Endothelial cell of umbilical vein (primary cell): ENCODE measurements at regions not wholly inside any gene's neighbourhood (a gene's known extent, or its start where the extent isn't known, plus 50 kb on each side); places are given as distances from the start of the nearest gene placed in this dataset.

ENCODE experiments used
- BruUV-seq: library from RNA; stranded (reverse); fragments of 400-500 nt; replicated peaks from 2 replicates; lab custom pipeline; 2021; lab: Mats Ljungman, UMichigan
- CTCF ChIA-PET: fragments of 300-600, 350-600 bp; sonication (Branson Sonifier 250); formaldehyde crosslinking; loops from one replicate; lab custom pipeline; 2021; ENCODE audit warnings: antibody characterized with exemption, inconsistent platforms; lab: Charles Lee
- POLR2A ChIA-PET: fragments of 300-600, 350-600 bp; sonication (Branson Sonifier 250); formaldehyde crosslinking; loops from one replicate; lab custom pipeline; 2021; ENCODE audit warnings: antibody characterized with exemption, inconsistent platforms; lab: Charles Lee
- DNase-seq: peaks from one replicate; pipeline ENCODE4 v3.0.0-alpha.2; 2011; ENCODE audit warnings: low read depth, low spot score
- FAIRE-seq: peaks from 2 replicates; lab custom pipeline; 2011; peaks lifted over from hg19 to GRCh38; lab: Jason Lieb, UNC
- H2AFZ ChIP-seq: 2 replicates; pipeline ENCODE4 v1.6.0; 2012; ENCODE audit warnings: low read depth, low read length, control low read depth, inconsistent platforms
- H3K27ac ChIP-seq: 2 replicates; pipeline ENCODE4 v1.5.1; 2011; ENCODE audit warnings: low read depth, mild to moderate bottlenecking, control low read depth, low read length, moderate library complexity; ENCODE audit not compliant: insufficient read depth
- H3K27me3 ChIP-seq, 2 experiments: 2 replicates each; pipeline versions ENCODE4 v1.6.0 to v1.6.1; 2011; ENCODE audit warnings: low read length in 2 of 2, mixed read lengths in 1 of 2; ENCODE audit not compliant: control insufficient read depth in 2 of 2, insufficient read depth in 2 of 2
- H3K36me3 ChIP-seq, 2 experiments: 2 replicates in 1 of 2; 3 replicates in 1 of 2; pipeline ENCODE4 v1.5.1; 2011; ENCODE audit warnings: low read length in 2 of 2, mild to moderate bottlenecking in 1 of 2, moderate library complexity in 1 of 2; ENCODE audit not compliant: control insufficient read depth in 2 of 2, insufficient read depth in 2 of 2; ENCODE audit errors: extremely low read depth in 1 of 2
- H3K4me1 ChIP-seq: 3 replicates; pipeline ENCODE4 v1.5.1; 2011; ENCODE audit warnings: mild to moderate bottlenecking, low read length; ENCODE audit not compliant: control insufficient read depth, insufficient read depth; ENCODE audit errors: extremely low read depth
- H3K4me2 ChIP-seq: 2 replicates; pipeline ENCODE4 v1.6.1; 2011; ENCODE audit warnings: low read length, control low read depth, mixed read lengths; ENCODE audit not compliant: insufficient read depth
- H3K4me3 ChIP-seq, 3 experiments: fragments of 200-600 bp in 1 of 3; sonication (generic), shearing (Covaris generic) in 1 of 3; replicated peaks in 1 of 3; 2 replicates each; pipeline ENCODE4 v1.5.1; 2011 to 2016; ENCODE audit warnings: control low read depth in 3 of 3, low read length in 3 of 3, mild to moderate bottlenecking in 2 of 3, inconsistent platforms in 1 of 3, low read depth in 1 of 3, moderate library complexity in 1 of 3; ENCODE audit not compliant: insufficient read depth in 1 of 3
- H3K79me2 ChIP-seq: 2 replicates; pipeline ENCODE4 v1.6.0; 2012; ENCODE audit warnings: low read length, inconsistent platforms; ENCODE audit not compliant: control insufficient read depth, insufficient read depth
- H3K9ac ChIP-seq: replicated peaks from 2 replicates; pipeline ENCODE3; 2011; ENCODE audit warnings: low read length, control low read depth; ENCODE audit not compliant: insufficient read depth; ENCODE audit errors: extremely low read depth
- H3K9me1 ChIP-seq: replicated peaks from 3 replicates; pipeline ENCODE4 v1.6.0; 2011; ENCODE audit warnings: mild to moderate bottlenecking, low read length; ENCODE audit not compliant: control insufficient read depth, insufficient read depth; ENCODE audit errors: extremely low read depth
- H3K9me3 ChIP-seq: replicated peaks from 2 replicates; pipeline ENCODE4 v1.5.1; 2012; ENCODE audit warnings: low read length, inconsistent platforms; ENCODE audit not compliant: control insufficient read depth, insufficient read depth
- H4K20me1 ChIP-seq: replicated peaks from 2 replicates; pipeline ENCODE3; 2011; ENCODE audit warnings: mild to moderate bottlenecking, low read length; ENCODE audit not compliant: control insufficient read depth, insufficient read depth; ENCODE audit errors: extremely low read depth
- CTCF ChIP-seq, 2 donors: IDR thresholded peaks; 1 replicate in 1 of 2; 2 replicates in 1 of 2; pipeline ENCODE4 v1.5.1; 2011; ENCODE audit warnings: low read length in 2 of 2, mild to moderate bottlenecking in 2 of 2, moderate library complexity in 2 of 2, control low read depth in 1 of 2, inconsistent platforms in 1 of 2, low read depth in 1 of 2; ENCODE audit not compliant: insufficient read depth in 1 of 2; ENCODE audit errors: extremely low read depth in 1 of 2
- EZH2 ChIP-seq: IDR thresholded peaks from 2 replicates; pipeline ENCODE4 v1.6.1; 2012; ENCODE audit warnings: borderline replicate concordance, low read depth, mild to moderate bottlenecking, moderate library complexity, low read length, inconsistent platforms; ENCODE audit not compliant: severe bottlenecking
- FOS ChIP-seq: IDR thresholded peaks from 2 replicates; pipeline ENCODE4 v1.6.1; 2011; ENCODE audit warnings: mild to moderate bottlenecking, low read length, moderate library complexity, borderline replicate concordance; ENCODE audit not compliant: insufficient read depth
- GATA2 ChIP-seq: IDR thresholded peaks from 2 replicates; pipeline ENCODE4 v1.7.0; 2011; ENCODE audit warnings: low read depth, mild to moderate bottlenecking, moderate library complexity, mixed read lengths, low read length; ENCODE audit not compliant: insufficient read length, insufficient read depth
- JUN ChIP-seq: IDR thresholded peaks from 2 replicates; pipeline ENCODE4 v1.6.1; 2011; ENCODE audit warnings: borderline replicate concordance, low read depth; ENCODE audit not compliant: insufficient read length, insufficient read depth
- MAX ChIP-seq: IDR thresholded peaks from 2 replicates; pipeline ENCODE4 v1.6.1; 2011; ENCODE audit not compliant: insufficient read depth, insufficient read length
- MYC ChIP-seq: IDR thresholded peaks from one replicate; pipeline ENCODE4 v1.6.1; 2011; ENCODE audit warnings: mild to moderate bottlenecking, low read depth, low read length
- POLR2A ChIP-seq: IDR thresholded peaks from 2 replicates; pipeline ENCODE4 v1.6.1; 2012; ENCODE audit warnings: low read depth, mild to moderate bottlenecking, control low read depth, low read length
- POLR2AphosphoS5 ChIP-seq: IDR thresholded peaks from 2 replicates; pipeline ENCODE4 v1.6.1; 2012; ENCODE audit warnings: low read depth, mild to moderate bottlenecking, control low read depth, low read length, moderate library complexity; ENCODE audit not compliant: insufficient read depth
- dilution Hi-C: fragments of 300-500 bp; cut with MboI; formaldehyde crosslinking; loops from one replicate; pipeline ENCODE4 v1.15.0; 2019; ENCODE audit warnings: low sequenced_read_pairs; ENCODE audit not compliant: extremely low pct_ligation_motif_present
- intact Hi-C: fragments of 100-400 bp; cut with micrococcal nuclease; formaldehyde crosslinking; loops from one replicate; pipeline ENCODE4 v1.10.0; 2022

GRCh38 chrX:42695800-42696358 is 82.1 kb downstream of the PPP1R2C start:
- Histone ChIP-seq H3K4me3 (no peak overlapping the region), H3K27me3 (no peaks in the 10 kb centered on the region), H3K9ac (no peak overlapping the region), H4K20me1 (no peaks in the 10 kb centered on the region), H3K4me2 (no peak overlapping the region), H3K36me3 (no peaks in the 10 kb centered on the region), H3K79me2 (no peaks in the 10 kb centered on the region), H3K9me1 (no peaks in the 10 kb centered on the region), H3K27ac (no peak overlapping the region), H3K4me1 (no peaks in the 10 kb centered on the region), H2AFZ (no peak overlapping the region), H3K9me3 (no peaks in the 10 kb centered on the region)
- no TSS peak for BruUV-seq
- dilution Hi-C loops (no loop called here), intact Hi-C loops (no loop called here)
- CTCF ChIA-PET, result interaction anchor here (0.9 to 1.6 kb wide), 3 partner anchors 19 to 897 kb away, joined by 3 read pairs; no protein-coding TSS in a partner anchor
- DNase-seq (no peak), FAIRE-seq (no peak)
- no peak for TF ChIP-seq POLR2AphosphoS5
- POLR2A ChIA-PET, result no interaction called here

- peak; percentile 66 for FAIRE-seq
- TF ChIP-seq EZH2 (no peak), MYC (no peak), POLR2A (no peak), FOS (no peak), CTCF (IDR thresholded peaks at IDR 0.05; ENCODE audit: extremely low read depth in 1 of 2, insufficient read depth in 1 of 2, low read depth in 1 of 2, low read length in 2 of 2) (no peak), GATA2 (no peak), POLR2AphosphoS5 (no peak), MAX (no peak), JUN (no peak)
- Histone ChIP-seq H3K27me3 (no peaks in the 10 kb centered on the region), H3K36me3 (no peaks in the 10 kb centered on the region), H3K9me1 (no peaks in the 10 kb centered on the region), H2AFZ (no peak overlapping the region), H3K4me1 (no peaks in the 10 kb centered on the region), H3K4me2 (no peak overlapping the region), H3K79me2 (no peaks in the 10 kb centered on the region), H4K20me1 (no peaks in the 10 kb centered on the region), H3K4me3 (no peak overlapping the region), H3K9ac (no peak overlapping the region), H3K9me3 (no peaks in the 10 kb centered on the region), H3K27ac (no peak overlapping the region)
- no peak for DNase-seq
- dilution Hi-C loops, result no loop called here
- POLR2A ChIA-PET, result no interaction called here
- intact Hi-C loops, result no loop called here
- BruUV-seq, result no TSS peak
- CTCF ChIA-PET, result no interaction called here
Observed at GRCh38 chrX:42694260-42694815, 83.6 kb downstream of the PPP1R2C start.
